HEK293 (cell line): ENCODE measurements at regions not wholly inside any gene's neighbourhood (a gene's known extent, or its start where the extent isn't known, plus 50 kb on each side); places are given as distances from the start of the nearest gene placed in this dataset.

Experiments used
- CTCF ChIA-PET: fragments of 350-600 bp; formaldehyde crosslinking; extraction: SDS; loops from one replicate; lab custom pipeline; 2021; ENCODE audit warnings: antibody characterized with exemption; lab: Yijun Ruan, JAX
- POLR2A ChIA-PET: fragments of 300-600 bp; formaldehyde crosslinking; extraction: SDS; loops from one replicate; lab custom pipeline; 2020; ENCODE audit warnings: antibody characterized with exemption, inconsistent platforms; lab: Yijun Ruan, JAX
- H3K27ac ChIP-seq: fragments of 200-500 bp; sonication (Bioruptor generic); 2 replicates; pipeline ENCODE4 v1.5.1; 2014; ENCODE audit warnings: low read depth, low read length, control low read depth, inconsistent platforms; ENCODE audit errors: extremely low read depth
- H3K36me3 ChIP-seq, 2 experiments: fragments of 200-500 bp in 1 of 2; sonication (Bioruptor generic) in 1 of 2; 1 replicate in 1 of 2; 2 replicates in 1 of 2; pipeline ENCODE4 v1.5.1; 2014 to 2017; ENCODE audit warnings: inconsistent platforms in 2 of 2, low read length in 2 of 2; ENCODE audit not compliant: control insufficient read depth in 2 of 2, insufficient read depth in 1 of 2
- H3K4me1 ChIP-seq: fragments of 200-500 bp; sonication (Bioruptor generic); 2 replicates; pipeline ENCODE4 v1.5.1; 2014; ENCODE audit warnings: mild to moderate bottlenecking, low read length, inconsistent platforms; ENCODE audit not compliant: control insufficient read depth, insufficient read depth
- H3K4me3 ChIP-seq: 2 replicates; pipeline ENCODE4 v1.5.1; 2011; ENCODE audit warnings: low read depth, mild to moderate bottlenecking, control low read depth, low read length, moderate library complexity
- H3K9me3 ChIP-seq: fragments of 200-500 bp; sonication (Bioruptor generic); 2 replicates; pipeline ENCODE4 v1.5.1; 2014; ENCODE audit warnings: low read depth, low read length, inconsistent platforms; ENCODE audit not compliant: control insufficient read depth, insufficient read depth
- BCL11A ChIP-seq: fragments of 450-650 bp; formaldehyde crosslinking; IDR thresholded peaks from 2 replicates; pipeline ENCODE4 v1.5.1; 2016; ENCODE audit warnings: low read depth, missing biosample characterization, missing genetic modification characterization
- BCL6B ChIP-seq: fragments of 450-650 bp; formaldehyde crosslinking; IDR thresholded peaks from 2 replicates; pipeline ENCODE4 v1.5.1; 2017; ENCODE audit warnings: missing biosample characterization, missing genetic modification characterization
- EGR2 ChIP-seq: fragments of 450-650 bp; formaldehyde crosslinking; IDR thresholded peaks from 2 replicates; pipeline ENCODE4 v1.5.1; 2016; ENCODE audit warnings: low read depth, missing biosample characterization, missing genetic modification characterization
- KLF1 ChIP-seq: fragments of 450-650 bp; formaldehyde crosslinking; IDR thresholded peaks from 2 replicates; pipeline ENCODE4 v1.5.1; 2016; ENCODE audit warnings: missing biosample characterization, missing genetic modification characterization
- KLF7 ChIP-seq: fragments of 450-650 bp; formaldehyde crosslinking; IDR thresholded peaks from 2 replicates; pipeline ENCODE4 v1.5.1; 2016; ENCODE audit warnings: missing biosample characterization, missing genetic modification characterization, borderline replicate concordance
- SALL2 ChIP-seq: fragments of 450-650 bp; formaldehyde crosslinking; IDR thresholded peaks from 2 replicates; pipeline ENCODE4 v1.5.0; 2017; ENCODE audit warnings: missing biosample characterization, mild to moderate bottlenecking, missing genetic modification characterization, borderline replicate concordance
- SCRT1 ChIP-seq: fragments of 450-650 bp; formaldehyde crosslinking; IDR thresholded peaks from 2 replicates; pipeline ENCODE4 v1.5.1; 2016; ENCODE audit warnings: missing biosample characterization, missing genetic modification characterization, borderline replicate concordance
- SP2 ChIP-seq: fragments of 450-650 bp; formaldehyde crosslinking; IDR thresholded peaks from 2 replicates; pipeline ENCODE4 v1.5.1; 2016; ENCODE audit warnings: missing biosample characterization, missing genetic modification characterization
- SP7 ChIP-seq: fragments of 450-650 bp; formaldehyde crosslinking; IDR thresholded peaks from 2 replicates; pipeline ENCODE4 v1.5.1; 2016; ENCODE audit warnings: missing biosample characterization, missing genetic modification characterization
- ZFHX2 ChIP-seq: fragments of 450-650 bp; formaldehyde crosslinking; conservative IDR thresholded peaks from 2 replicates; pipeline ENCODE4 v1.5.1; 2016; ENCODE audit warnings: missing biosample characterization, missing genetic modification characterization
- ZFP37 ChIP-seq: fragments of 450-650 bp; formaldehyde crosslinking; IDR thresholded peaks from 2 replicates; pipeline ENCODE4 v1.5.1; 2016; ENCODE audit warnings: missing biosample characterization, missing genetic modification characterization
- ZNF23 ChIP-seq: fragments of 450-650 bp; formaldehyde crosslinking; IDR thresholded peaks from 2 replicates; pipeline ENCODE4 v1.5.1; 2016; ENCODE audit warnings: missing biosample characterization, missing genetic modification characterization, borderline replicate concordance
- ZNF354C ChIP-seq: fragments of 450-650 bp; formaldehyde crosslinking; IDR thresholded peaks from 2 replicates; pipeline ENCODE4 v1.5.1; 2016; ENCODE audit warnings: missing biosample characterization, missing genetic modification characterization, low read depth, borderline replicate concordance
- ZNF488 ChIP-seq: fragments of 450-650 bp; formaldehyde crosslinking; IDR thresholded peaks from 2 replicates; pipeline ENCODE4 v1.5.1; 2016; ENCODE audit warnings: missing biosample characterization, missing genetic modification characterization
- ZNF501 ChIP-seq: fragments of 450-650 bp; formaldehyde crosslinking; IDR thresholded peaks from 2 replicates; pipeline ENCODE4 v1.5.1; 2016; ENCODE audit warnings: missing biosample characterization, missing genetic modification characterization
- ZNF529 ChIP-seq: fragments of 450-650 bp; formaldehyde crosslinking; IDR thresholded peaks from 2 replicates; pipeline ENCODE4 v1.5.1; 2017; ENCODE audit warnings: missing genetic modification characterization, missing biosample characterization; ENCODE audit not compliant: insufficient replicate concordance
- ZNF561 ChIP-seq: fragments of 450-650 bp; IDR thresholded peaks from 2 replicates; pipeline ENCODE4 v1.5.1; 2018; ENCODE audit warnings: missing biosample characterization, missing genetic modification characterization, borderline replicate concordance
- ZNF571 ChIP-seq: fragments of 450-650 bp; formaldehyde crosslinking; IDR thresholded peaks from 2 replicates; pipeline ENCODE4 v1.5.0; 2017; ENCODE audit warnings: missing biosample characterization, missing genetic modification characterization
- ZNF654 ChIP-seq: fragments of 450-650 bp; formaldehyde crosslinking; IDR thresholded peaks from 2 replicates; pipeline ENCODE4 v1.5.1; 2016; ENCODE audit warnings: low read depth, missing biosample characterization, missing genetic modification characterization
- ZNF660 ChIP-seq: fragments of 450-650 bp; IDR thresholded peaks from 2 replicates; pipeline ENCODE4 v1.5.1; 2018; ENCODE audit warnings: missing biosample characterization, mild to moderate bottlenecking, missing genetic modification characterization
- ZNF707 ChIP-seq: fragments of 450-650 bp; formaldehyde crosslinking; IDR thresholded peaks from 2 replicates; pipeline ENCODE4 v1.5.1; 2016; ENCODE audit warnings: missing biosample characterization, missing genetic modification characterization
- ZNF843 ChIP-seq: fragments of 450-650 bp; formaldehyde crosslinking; IDR thresholded peaks from 2 replicates; pipeline ENCODE4 v1.5.1; 2016; ENCODE audit warnings: missing biosample characterization, missing genetic modification characterization
- TF ChIP-seq, protein P1 (sequence below): fragments of 450-650 bp; formaldehyde crosslinking; IDR thresholded peaks from 2 replicates; pipeline ENCODE4 v1.5.1; 2016; ENCODE audit warnings: missing biosample characterization, missing genetic modification characterization
- TF ChIP-seq, protein P2 (sequence below): fragments of 450-650 bp; formaldehyde crosslinking; IDR thresholded peaks from 2 replicates; pipeline ENCODE4 v1.5.1; 2017; ENCODE audit warnings: missing biosample characterization, missing genetic modification characterization

DNA sequence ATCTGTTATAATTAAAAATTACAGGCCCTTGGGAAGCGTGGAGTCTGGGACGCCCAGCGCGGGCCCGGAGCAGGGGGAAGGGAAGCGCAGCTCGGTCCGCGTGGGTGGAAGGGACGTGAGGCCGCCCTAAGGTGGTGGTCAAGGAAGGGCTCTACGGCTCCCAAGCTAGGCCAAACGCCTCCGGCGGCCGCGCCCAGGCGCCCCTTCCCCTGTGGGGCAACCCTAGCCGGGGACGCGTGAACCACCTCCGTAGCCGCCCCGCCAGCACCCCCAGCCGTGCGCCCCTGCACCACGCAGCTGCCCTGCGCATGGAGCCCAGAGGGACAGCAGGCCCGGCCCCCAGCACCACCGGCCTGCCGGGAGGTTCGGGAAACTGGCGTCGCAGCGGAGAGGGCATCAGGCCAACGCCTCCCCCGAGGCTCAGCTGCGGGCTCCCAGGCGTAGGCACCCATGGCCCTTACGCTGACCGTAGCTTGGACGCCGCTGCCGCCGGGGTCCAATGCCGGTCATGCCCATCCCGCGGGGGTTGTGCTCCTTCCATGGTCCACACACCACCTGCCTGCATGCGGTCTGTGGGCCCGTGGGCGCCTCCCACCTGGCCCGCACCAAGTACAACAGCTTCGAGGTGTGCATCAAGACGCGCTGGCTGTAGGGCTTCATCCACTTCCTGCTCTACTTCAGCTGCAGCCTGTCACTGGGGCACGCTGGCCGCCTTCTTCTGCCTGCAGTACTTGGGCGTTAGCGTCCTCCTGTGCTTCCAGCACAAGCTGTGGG is 166.7 kb downstream of the SEPTIN7 start:
- Histone ChIP-seq H3K9me3 (no peaks in the 10 kb centered on the region), H3K36me3 (no peaks in the 10 kb centered on the region), H3K4me1 (no peaks in the 10 kb centered on the region), H3K27ac (no peak overlapping the region), H3K4me3 (no peak overlapping the region)
- TF ChIP-seq ZNF707 (no peak), KLF1 (tag by site-specific recombination) (no peak), ZFHX2 (tag by site-specific recombination) (no peak), EGR2 (tag by site-specific recombination) (no peak), ZNF529 (tag by site-specific recombination) (no peak), SALL2 (no peak), KLF7 (no peak)
- TF ChIP-seq, protein P1, sequence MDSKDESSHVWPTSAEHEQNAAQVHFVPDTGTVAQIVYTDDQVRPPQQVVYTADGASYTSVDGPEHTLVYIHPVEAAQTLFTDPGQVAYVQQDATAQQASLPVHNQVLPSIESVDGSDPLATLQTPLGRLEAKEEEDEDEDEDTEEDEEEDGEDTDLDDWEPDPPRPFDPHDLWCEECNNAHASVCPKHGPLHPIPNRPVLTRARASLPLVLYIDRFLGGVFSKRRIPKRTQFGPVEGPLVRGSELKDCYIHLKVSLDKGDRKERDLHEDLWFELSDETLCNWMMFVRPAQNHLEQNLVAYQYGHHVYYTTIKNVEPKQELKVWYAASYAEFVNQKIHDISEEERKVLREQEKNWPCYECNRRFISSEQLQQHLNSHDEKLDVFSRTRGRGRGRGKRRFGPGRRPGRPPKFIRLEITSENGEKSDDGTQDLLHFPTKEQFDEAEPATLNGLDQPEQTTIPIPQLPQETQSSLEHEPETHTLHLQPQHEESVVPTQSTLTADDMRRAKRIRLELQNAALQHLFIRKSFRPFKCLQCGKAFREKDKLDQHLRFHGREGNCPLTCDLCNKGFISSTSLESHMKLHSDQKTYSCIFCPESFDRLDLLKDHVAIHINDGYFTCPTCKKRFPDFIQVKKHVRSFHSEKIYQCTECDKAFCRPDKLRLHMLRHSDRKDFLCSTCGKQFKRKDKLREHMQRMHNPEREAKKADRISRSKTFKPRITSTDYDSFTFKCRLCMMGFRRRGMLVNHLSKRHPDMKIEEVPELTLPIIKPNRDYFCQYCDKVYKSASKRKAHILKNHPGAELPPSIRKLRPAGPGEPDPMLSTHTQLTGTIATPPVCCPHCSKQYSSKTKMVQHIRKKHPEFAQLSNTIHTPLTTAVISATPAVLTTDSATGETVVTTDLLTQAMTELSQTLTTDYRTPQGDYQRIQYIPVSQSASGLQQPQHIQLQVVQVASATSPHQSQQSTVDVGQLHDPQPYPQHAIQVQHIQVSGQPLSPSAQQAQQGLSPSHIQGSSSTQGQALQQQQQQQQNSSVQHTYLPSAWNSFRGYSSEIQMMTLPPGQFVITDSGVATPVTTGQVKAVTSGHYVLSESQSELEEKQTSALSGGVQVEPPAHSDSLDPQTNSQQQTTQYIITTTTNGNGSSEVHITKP (tag by site-specific recombination): no peak
- TF ChIP-seq, protein P2, sequence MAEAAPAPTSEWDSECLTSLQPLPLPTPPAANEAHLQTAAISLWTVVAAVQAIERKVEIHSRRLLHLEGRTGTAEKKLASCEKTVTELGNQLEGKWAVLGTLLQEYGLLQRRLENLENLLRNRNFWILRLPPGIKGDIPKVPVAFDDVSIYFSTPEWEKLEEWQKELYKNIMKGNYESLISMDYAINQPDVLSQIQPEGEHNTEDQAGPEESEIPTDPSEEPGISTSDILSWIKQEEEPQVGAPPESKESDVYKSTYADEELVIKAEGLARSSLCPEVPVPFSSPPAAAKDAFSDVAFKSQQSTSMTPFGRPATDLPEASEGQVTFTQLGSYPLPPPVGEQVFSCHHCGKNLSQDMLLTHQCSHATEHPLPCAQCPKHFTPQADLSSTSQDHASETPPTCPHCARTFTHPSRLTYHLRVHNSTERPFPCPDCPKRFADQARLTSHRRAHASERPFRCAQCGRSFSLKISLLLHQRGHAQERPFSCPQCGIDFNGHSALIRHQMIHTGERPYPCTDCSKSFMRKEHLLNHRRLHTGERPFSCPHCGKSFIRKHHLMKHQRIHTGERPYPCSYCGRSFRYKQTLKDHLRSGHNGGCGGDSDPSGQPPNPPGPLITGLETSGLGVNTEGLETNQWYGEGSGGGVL (tag by site-specific recombination): no peak
- ChIA-PET CTCF (no interaction called here), POLR2A (no interaction called here)

DNA sequence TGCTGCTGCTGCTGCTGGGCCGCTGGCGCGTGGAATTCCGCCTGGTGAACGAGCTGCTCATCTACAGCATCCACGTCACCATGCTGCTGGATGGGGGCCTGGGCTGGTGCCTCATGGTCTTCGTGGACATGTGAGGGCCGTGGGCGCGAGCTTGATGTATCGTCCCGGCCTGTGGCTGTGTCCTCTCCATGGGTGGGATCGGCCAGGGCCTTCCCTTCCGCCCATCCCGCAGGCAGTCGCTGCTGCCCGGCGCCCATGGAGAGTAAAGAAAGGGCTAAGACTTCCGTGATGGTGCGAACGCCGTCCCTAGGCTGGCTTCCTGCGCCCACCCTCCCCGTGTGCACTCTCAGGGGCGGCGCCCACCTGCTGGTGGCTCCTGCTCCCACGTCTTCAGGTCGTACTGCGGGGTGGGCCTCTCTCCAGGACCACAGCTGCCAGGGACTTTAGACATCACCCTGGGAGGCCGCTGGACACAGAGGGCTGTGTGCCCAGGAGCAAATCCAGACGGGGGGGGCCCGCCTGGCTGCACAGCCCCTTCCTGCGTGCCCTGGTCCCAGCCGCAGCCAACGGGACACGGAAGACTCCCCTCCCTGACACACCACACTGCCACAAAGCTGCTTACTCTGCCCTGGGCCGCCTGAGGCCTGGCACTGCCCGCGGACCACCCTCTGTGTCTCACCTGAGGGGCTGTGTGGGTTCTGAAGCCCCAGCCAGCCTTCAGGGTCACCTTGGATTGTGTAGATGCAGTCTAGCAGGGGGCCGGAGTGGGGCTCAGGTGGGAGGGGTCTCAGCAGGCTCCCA is 167.5 kb downstream of the SEPTIN7 start:
- CTCF ChIA-PET: no interaction called here
- H3K9me3 ChIP-seq: no peaks in the 10 kb centered on the region
- H3K4me1 ChIP-seq: no peaks in the 10 kb centered on the region
- no peak overlapping the region for H3K27ac ChIP-seq
- POLR2A ChIA-PET: no interaction called here
- no peaks in the 10 kb centered on the region for H3K36me3 ChIP-seq
- no peak overlapping the region for H3K4me3 ChIP-seq
- no peak for TF ChIP-seq ZNF23 (tag by site-specific recombination)
- no peak for TF ChIP-seq ZNF571 (tag by site-specific recombination)
- no peak for TF ChIP-seq ZNF561 (tag by site-specific recombination)
- no peak for TF ChIP-seq ZNF654 (tag by site-specific recombination)
- TF ChIP-seq ZNF354C (tag by site-specific recombination): no peak

- no peak overlapping the region for H3K4me3 ChIP-seq
- H3K27ac ChIP-seq: no peak overlapping the region
- CTCF ChIA-PET: interaction anchor here (0.7 kb wide), 1 partner anchor 1232 kb away, joined by 3 read pairs; no protein-coding TSS in a partner anchor
- POLR2A ChIA-PET: no interaction called here
- H3K9me3 ChIP-seq: no peaks in the 10 kb centered on the region
- no peaks in the 10 kb centered on the region for H3K4me1 ChIP-seq
- H3K36me3 ChIP-seq: no peaks in the 10 kb centered on the region
- no peak for TF ChIP-seq ZNF501 (tag by site-specific recombination)
- no peak for TF ChIP-seq ZNF660
- no peak for TF ChIP-seq ZNF843 (tag by site-specific recombination)
- no peak for TF ChIP-seq ZFP37 (tag by site-specific recombination)
- TF ChIP-seq BCL6B (tag by site-specific recombination): no peak
- TF ChIP-seq SP7: no peak
- no peak for TF ChIP-seq SCRT1 (tag by site-specific recombination)
- TF ChIP-seq ZNF488 (tag by site-specific recombination): no peak
- no peak for TF ChIP-seq SP2 (tag by site-specific recombination)
- TF ChIP-seq BCL11A: no peak
Measured at GRCh38 chr7:35969066-35969465, 168.2 kb downstream of the SEPTIN7 start.
